ENCODE measurements at regions not wholly inside any gene's neighbourhood (a gene's known extent, or its start where the extent isn't known, plus 50 kb on each side); places are given as distances from the start of the nearest gene placed in this dataset.

DNA sequence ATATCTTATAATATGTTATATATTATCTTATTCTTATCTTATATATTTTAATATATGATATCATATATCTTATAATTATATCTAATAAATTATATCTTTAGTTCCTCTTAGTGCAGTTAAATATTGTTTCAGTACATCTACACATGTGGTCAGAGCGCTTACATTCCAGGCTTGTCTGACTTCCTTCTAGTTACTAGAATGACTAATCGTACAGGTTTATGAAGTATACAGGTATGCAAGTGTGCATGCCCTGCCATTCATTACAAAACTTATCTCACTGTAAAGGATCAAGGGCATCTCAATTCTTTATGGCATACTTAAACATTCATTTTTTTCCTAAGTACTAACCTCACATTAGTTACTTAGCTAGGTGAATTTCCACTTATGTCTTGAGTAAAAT is 1278.0 kb upstream of the MAP3K7 start:
- DNase-seq, result no peak

DNA sequence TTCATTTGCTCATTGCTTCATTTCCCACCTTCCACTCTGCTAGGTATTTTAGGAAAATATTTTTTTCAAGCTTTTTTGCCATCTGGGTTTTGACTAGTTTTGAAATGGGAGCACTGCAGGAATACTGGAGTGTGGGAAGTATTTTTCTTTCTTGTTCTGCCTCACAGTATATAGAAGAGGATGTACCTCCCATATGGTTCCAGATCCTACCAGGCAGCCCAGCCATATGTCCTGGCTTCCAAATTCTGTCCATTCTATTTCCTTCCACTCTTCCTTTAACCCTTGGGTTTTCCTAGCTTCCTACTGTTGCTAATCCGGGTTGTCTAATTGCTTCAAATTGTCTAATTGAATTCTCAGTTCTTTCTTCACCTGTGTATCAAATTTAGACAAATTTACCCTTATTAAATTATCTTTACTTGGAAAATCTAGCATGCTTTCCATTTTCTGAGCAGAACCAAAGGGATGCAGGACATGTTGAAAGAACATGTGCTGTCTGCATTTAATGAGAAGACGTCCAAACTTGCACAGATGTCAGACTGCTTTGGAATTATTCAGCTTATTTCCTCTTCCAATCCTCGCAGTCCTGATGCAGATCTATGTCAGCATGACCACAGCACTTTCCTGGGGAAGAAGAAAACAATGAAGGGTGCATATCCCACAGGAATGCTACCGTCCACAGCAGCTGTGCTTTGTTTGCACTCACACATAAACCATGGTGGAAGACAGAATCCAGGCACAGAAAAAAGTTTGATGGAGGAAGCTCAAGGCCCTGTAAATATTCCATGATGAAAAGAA is 1273.9 kb upstream of the MAP3K7 start:
- no peak for DNase-seq

DNA sequence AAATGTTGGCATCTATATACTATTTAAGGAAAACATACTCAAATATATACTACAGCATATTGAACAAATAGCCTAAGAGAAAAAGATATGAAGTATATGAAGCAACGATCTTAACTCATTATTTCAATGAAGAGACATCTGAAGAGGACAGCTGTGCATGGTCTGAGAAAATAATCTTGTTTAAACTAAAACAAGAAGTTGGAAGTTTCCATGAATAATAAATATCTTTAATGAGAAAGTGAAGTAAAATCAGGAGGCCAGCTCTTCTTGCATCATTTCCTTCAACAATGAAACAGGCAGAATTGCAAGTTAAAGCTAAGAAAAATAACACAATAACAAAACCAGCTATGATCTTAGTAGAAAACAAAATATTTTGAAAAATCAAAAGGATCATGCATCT is 1265.4 kb upstream of the MAP3K7 start:
- DNase-seq, result no peak

DNA sequence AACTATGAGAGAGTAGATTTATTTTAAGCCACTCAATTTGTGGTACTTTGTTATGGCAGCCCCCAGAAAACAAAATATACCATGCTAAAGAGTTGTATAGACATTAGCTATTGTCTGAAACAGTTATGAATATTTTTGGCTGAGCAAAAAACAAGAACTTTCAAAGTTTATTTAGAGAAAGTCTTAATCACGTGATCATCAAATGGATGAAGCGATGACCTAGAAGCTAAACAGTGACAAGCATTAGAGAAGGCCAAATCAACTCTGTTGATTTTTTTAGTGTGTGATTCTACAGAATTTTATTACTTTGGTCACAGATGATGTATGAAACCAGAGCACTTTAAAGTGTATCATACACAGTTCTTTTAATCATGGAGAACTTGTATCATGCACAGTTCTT is 1247.9 kb upstream of the MAP3K7 start:
- DNase-seq, result no peak

- no peak for DNase-seq
These were observed 1240.3 kb upstream of the MAP3K7 start for GRCh38 chr6:91827151-91827550.

GRCh38 chr6:91826128-91826527 is 1239.3 kb upstream of the MAP3K7 start:
- DNase-seq, result no peak

- DNase-seq, result no peak
These were observed 1237.5 kb upstream of the MAP3K7 start for GRCh38 chr6:91824331-91824730.

GRCh38 chr6:91822581-91822980 is 1235.7 kb upstream of the MAP3K7 start:
- no peak for DNase-seq

GRCh38 chr6:91816335-91816734 is 1229.5 kb upstream of the MAP3K7 start:
- no peak for DNase-seq

GRCh38 chr6:91813641-91814040 is 1226.8 kb upstream of the MAP3K7 start:
- DNase-seq, result no peak

DNA sequence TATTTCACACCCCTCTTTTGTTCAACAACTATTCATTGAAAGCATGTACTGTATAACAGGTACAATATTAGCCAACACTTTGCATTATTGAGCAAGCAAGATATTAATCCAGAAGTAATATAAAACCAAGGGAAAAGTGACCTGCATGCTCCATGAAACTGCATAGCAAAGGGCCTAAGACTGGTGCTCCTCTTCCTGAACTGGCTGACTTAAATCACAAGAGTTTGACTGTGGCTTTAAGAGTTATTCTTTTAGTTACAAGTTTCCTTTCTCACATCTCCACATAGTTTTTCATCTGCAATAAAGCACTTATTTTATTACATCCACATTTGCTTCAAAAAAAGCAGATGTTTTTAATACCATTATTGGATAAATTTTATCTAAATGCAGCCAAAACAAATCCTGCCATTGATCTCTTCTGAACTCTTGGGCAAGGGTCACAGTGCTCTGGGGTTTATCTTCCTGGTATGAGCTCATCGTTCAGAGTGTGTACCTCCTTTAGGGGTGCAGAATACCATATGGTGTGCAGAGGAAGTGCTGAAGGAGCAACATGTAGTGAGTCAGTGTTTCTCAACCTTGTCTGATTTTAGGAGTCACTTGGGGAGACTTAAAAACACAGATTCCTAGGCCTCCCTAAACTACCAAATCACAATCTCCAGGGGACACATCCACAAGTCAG is 1225.9 kb upstream of the MAP3K7 start:
- DNase-seq, result no peak

GRCh38 chr6:91804981-91805380 is 1218.1 kb upstream of the MAP3K7 start:
- no peak for DNase-seq

DNA sequence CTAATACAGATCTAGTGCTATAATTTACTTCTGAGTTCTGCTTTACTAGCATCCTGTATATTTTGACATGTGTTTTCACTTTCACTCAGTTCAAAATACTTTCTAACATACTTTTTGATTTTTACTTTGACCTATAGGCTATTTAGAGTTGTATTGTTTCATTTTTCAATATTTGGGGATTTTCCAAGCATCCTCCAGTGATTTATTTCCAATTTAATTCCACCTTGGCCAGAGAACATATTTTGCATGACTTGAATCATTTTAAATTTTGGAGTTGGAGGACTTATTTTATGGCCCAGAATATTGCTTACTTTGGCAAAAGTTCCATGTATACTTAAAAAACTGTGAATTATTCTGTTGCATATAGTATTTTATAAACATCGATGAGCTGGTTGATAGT is 1215.6 kb upstream of the MAP3K7 start:
- no peak for DNase-seq

- DNase-seq, result no peak
These were observed 1209.7 kb upstream of the MAP3K7 start for GRCh38 chr6:91796603-91797002.

DNA sequence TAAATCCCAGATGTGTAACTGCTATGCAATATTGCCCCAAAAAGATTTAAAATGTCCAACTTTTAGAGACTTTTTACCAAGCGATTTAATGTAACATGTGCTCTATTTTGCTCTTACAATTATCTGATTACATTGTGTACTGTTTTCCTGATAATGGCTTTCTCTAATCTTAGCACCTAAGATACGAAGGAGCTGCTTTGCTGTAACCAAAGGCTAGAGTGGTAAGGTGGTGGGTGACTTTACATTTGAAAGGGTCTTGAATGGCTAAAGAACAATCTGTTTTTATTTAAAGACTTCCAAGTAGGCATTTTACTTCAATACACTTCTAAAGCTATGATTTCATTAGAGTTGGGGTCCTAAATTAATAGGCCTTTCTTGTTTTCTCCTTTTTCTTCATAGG is 1201.6 kb upstream of the MAP3K7 start:
- no peak for DNase-seq

GRCh38 chr6:91786474-91787184 is 1199.8 kb upstream of the MAP3K7 start:
- DNase-seq, result no peak

DNA sequence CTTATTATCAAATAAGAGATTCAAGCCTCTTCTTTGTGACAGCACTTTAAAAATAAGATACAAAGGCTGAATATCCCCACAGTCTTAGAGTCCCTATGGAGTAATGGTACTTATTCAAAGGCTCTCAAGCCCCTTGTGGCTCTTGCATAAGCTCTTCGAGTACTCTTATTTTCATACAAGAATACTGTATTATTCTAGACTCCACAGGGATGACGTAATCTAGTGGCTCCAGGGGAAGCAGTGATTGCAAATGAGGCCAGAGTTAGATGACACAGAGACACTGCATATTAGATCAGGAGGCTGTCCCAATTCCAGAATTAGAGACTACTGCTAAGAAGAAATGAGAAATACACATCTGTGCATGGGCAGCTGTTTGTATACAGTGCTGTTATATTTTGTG is 1195.9 kb upstream of the MAP3K7 start:
- DNase-seq, result no peak

- no peak for DNase-seq
These were observed 1195.1 kb upstream of the MAP3K7 start for GRCh38 chr6:91781946-91782345.

- DNase-seq, result no peak
These were observed 1193.4 kb upstream of the MAP3K7 start for GRCh38 chr6:91780270-91780669.

DNA sequence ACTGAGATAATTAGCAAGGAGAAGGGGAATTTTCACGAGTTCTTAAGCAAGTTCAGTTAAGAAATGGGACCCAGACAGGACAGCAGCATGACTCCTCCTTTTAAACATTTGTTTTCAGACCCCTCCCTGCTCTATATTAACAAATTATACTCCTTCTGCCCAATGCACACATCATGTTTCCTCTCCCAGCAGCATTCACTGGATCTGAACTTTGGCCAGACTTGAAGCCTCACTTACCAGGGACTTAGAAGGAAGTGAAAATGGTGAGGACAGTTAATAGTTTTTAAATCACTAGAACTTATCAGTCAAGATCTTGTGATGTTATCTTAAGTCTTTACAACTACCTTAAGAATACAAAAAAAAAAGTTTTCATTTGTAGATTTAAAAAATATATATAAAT is 1174.7 kb upstream of the MAP3K7 start:
- DNase-seq, result no peak

DNA sequence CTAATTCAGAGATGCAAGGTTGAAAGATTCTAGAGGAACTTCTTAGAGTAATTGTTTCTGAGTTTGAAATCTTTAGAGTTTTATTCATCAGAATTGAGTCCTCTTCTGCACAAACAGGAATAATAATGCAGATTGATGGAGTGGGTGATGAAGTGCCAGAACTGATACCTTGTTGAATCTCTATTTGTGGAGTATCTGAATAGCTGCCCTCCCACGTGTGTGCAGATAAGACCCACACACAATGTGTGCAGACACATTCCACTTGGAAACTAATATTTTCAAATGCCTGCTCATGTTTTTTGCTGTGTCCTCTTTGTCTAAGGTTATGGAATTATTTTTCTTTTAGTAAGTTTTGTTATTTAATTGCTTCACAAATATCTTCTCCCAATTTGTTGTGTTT is 1167.8 kb upstream of the MAP3K7 start:
- no peak for DNase-seq

GRCh38 chr6:91751526-91751925 is 1164.7 kb upstream of the MAP3K7 start:
- no peak for DNase-seq

DNA sequence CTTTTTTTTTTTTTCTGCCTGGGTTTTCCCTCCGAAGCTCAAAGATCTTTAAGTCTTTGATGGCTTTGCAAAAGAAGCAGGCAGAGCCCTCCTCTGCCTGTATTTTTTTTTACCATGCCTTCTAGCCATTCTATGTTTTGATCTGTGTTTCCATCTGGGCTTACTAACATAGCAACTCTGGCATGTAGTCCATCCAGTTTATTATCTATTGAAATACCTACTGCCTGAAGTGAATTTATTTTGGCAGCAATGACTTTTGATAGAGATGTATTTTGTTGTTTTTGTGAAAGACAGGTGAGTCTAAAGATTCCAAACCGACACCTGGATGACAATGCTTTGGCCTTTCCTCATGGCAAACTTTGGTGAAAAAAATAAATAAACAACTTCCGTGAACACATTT is 1157.7 kb upstream of the MAP3K7 start:
- DNase-seq, result no peak

DNA sequence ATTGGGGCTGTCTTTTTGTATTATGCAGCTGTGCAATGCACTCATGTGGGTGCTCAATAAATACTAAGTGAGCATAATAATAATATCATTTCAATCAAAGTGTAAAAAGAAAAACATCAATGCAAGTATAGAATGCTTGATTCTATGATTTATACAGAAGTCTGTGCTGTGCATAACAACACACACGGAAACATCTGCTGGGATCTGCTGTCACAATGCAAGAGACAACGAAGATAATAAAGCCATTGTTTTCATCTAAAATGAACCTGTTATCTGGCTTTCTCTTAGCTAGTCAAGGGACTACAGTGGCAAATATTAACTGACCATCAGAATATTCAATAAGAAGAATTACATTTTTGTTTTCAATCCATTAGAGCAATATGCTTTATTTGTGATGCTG is 1156.9 kb upstream of the MAP3K7 start:
- no peak for DNase-seq

Data from NCI-H187 (cell line).